Osteoblast (primary cell): ENCODE measurements at regions not wholly inside any gene's neighbourhood (a gene's known extent, or its start where the extent isn't known, plus 50 kb on each side); places are given as distances from the start of the nearest gene placed in this dataset.

Source experiments
- DNase-seq: peaks from one replicate; pipeline ENCODE4 v3.0.0; 2011; ENCODE audit warnings: low spot score, mixed read lengths; ENCODE audit not compliant: insufficient read length; ENCODE audit errors: missing footprints
- H2AFZ ChIP-seq: 2 replicates; pipeline ENCODE4 v1.6.0; 2011; ENCODE audit warnings: mild to moderate bottlenecking, low read length
- H3K27ac ChIP-seq: 2 replicates; pipeline ENCODE4 v1.5.1; 2011; ENCODE audit warnings: mild to moderate bottlenecking, low read depth, low read length, moderate library complexity
- H3K27me3 ChIP-seq: 2 replicates; pipeline ENCODE4 v1.6.0; 2012; ENCODE audit warnings: mild to moderate bottlenecking, control low read depth, inconsistent platforms, low read length, moderate library complexity; ENCODE audit not compliant: insufficient read depth
- H3K36me3 ChIP-seq: 2 replicates; pipeline ENCODE4 v1.5.1; 2011; ENCODE audit warnings: mild to moderate bottlenecking, low read length, control low read depth, moderate library complexity; ENCODE audit not compliant: insufficient read depth
- H3K4me1 ChIP-seq: 2 replicates; pipeline ENCODE4 v1.5.1; 2011; ENCODE audit warnings: mild to moderate bottlenecking, low read length, control low read depth, moderate library complexity; ENCODE audit not compliant: insufficient read depth
- H3K4me2 ChIP-seq: 2 replicates; pipeline ENCODE4 v1.6.0; 2011; ENCODE audit warnings: mild to moderate bottlenecking, low read length; ENCODE audit not compliant: insufficient read depth
- H3K4me3 ChIP-seq: fragments of 200-600 bp; sonication (generic); 3 replicates; pipeline ENCODE4 v1.5.1; 2012; ENCODE audit warnings: mild to moderate bottlenecking, low read length, inconsistent platforms; ENCODE audit not compliant: insufficient read depth
- H3K79me2 ChIP-seq: 2 replicates; pipeline ENCODE4 v1.6.0; 2012; ENCODE audit warnings: mild to moderate bottlenecking, low read length, control low read depth, inconsistent platforms; ENCODE audit not compliant: insufficient read depth
- H3K9me3 ChIP-seq: 2 replicates; pipeline ENCODE4 v1.5.1; 2011; ENCODE audit warnings: low read depth, low read length, control low read depth
- H4K20me1 ChIP-seq: 2 replicates; pipeline ENCODE4 v1.6.0; 2012; ENCODE audit warnings: mild to moderate bottlenecking, low read length, control low read depth; ENCODE audit not compliant: insufficient read depth
- TF ChIP-seq, protein P1 (sequence below): IDR thresholded peaks from 2 replicates; pipeline ENCODE4 v1.5.1; 2011; ENCODE audit warnings: mild to moderate bottlenecking, low read depth, low read length, moderate library complexity; ENCODE audit errors: extremely low read depth

DNA sequence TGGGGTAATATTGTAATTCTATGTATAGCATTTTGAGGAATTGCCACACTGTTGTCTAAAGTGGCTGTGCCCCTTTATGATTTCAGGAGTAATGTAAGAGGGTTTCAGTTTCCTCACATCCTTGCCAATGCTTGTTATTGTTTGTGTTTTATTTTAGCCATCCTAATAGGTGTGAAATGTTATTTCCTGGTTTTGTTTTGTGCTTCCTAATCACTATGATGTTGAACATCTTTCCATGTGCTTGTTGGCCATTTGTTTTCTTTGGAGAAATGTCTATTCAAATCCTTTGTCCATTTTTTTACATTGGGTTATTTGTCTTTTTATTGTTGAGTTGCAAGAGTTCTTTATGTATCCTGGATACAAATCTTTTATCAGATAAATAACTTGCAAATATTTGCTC, 97.3 kb upstream of the MLIP start:
- Histone ChIP-seq H3K27me3 (no peaks in the 10 kb centered on the region), H2AFZ (no peak overlapping the region), H3K4me1 (peaks cover 6% of the 10 kb centered on the region), H3K4me3 (no peak overlapping the region), H3K9me3 (no peaks in the 10 kb centered on the region), H3K79me2 (no peaks in the 10 kb centered on the region), H3K4me2 (no peak overlapping the region), H3K36me3 (no peaks in the 10 kb centered on the region), H3K27ac (no peak overlapping the region), H4K20me1 (no peaks in the 10 kb centered on the region)
- DNase-seq: no peak
- TF ChIP-seq, protein P1, sequence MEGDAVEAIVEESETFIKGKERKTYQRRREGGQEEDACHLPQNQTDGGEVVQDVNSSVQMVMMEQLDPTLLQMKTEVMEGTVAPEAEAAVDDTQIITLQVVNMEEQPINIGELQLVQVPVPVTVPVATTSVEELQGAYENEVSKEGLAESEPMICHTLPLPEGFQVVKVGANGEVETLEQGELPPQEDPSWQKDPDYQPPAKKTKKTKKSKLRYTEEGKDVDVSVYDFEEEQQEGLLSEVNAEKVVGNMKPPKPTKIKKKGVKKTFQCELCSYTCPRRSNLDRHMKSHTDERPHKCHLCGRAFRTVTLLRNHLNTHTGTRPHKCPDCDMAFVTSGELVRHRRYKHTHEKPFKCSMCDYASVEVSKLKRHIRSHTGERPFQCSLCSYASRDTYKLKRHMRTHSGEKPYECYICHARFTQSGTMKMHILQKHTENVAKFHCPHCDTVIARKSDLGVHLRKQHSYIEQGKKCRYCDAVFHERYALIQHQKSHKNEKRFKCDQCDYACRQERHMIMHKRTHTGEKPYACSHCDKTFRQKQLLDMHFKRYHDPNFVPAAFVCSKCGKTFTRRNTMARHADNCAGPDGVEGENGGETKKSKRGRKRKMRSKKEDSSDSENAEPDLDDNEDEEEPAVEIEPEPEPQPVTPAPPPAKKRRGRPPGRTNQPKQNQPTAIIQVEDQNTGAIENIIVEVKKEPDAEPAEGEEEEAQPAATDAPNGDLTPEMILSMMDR: no peak

DNA sequence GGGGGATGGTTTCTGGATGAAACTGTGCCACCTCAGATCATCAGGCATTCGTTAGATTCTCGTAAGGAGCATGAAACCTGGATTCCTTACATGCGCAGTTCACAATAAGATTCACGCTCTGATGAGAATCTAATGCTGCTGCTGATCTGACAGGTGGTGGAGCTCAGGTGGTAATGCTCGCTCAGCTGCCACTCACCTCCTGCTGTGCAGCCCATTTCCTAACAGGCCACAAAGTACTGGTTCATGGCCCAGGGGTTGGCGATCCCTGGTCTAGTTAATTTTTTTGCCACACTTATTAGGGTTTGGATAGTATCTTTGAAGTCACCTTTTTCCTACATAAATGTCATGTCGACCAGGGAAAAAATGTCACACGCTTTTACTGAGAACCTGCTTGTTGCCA, 96.8 kb upstream of the MLIP start:
- no peak for DNase-seq
- Histone ChIP-seq H3K4me2 (no peak overlapping the region), H4K20me1 (no peaks in the 10 kb centered on the region), H3K27ac (no peak overlapping the region), H3K4me1 (peaks cover 6% of the 10 kb centered on the region), H3K36me3 (no peaks in the 10 kb centered on the region), H3K27me3 (no peaks in the 10 kb centered on the region), H3K4me3 (no peak overlapping the region), H2AFZ (no peak overlapping the region), H3K9me3 (no peaks in the 10 kb centered on the region), H3K79me2 (no peaks in the 10 kb centered on the region)
- TF ChIP-seq, protein P1: no peak

DNA sequence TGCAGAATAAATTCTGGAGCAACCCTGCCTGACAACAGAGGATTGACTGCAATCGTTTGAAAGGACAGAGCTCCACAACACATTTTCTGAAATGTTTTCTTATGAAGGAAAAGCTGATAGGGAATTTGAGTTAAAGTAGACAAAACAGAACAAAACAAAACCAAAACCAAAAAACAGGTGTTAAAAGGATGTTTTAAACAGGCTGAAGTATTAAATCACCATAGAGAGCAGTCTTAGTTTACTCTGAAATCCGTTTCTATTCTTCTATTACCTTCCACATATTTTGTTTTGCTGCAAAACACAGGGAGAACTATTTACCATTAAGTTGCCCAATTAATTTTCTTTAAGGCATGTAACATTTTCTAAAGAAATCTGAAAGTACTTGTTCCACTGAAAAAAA, 93.4 kb upstream of the MLIP start:
- Histone ChIP-seq H4K20me1 (no peaks in the 10 kb centered on the region), H3K4me3 (no peak overlapping the region), H2AFZ (no peak overlapping the region), H3K79me2 (no peaks in the 10 kb centered on the region), H3K4me1 (no peaks in the 10 kb centered on the region), H3K9me3 (no peaks in the 10 kb centered on the region), H3K36me3 (no peaks in the 10 kb centered on the region), H3K27me3 (no peaks in the 10 kb centered on the region), H3K4me2 (no peak overlapping the region), H3K27ac (no peak overlapping the region)
- TF ChIP-seq, protein P1: no peak
- DNase-seq: peak; percentile 1

DNA sequence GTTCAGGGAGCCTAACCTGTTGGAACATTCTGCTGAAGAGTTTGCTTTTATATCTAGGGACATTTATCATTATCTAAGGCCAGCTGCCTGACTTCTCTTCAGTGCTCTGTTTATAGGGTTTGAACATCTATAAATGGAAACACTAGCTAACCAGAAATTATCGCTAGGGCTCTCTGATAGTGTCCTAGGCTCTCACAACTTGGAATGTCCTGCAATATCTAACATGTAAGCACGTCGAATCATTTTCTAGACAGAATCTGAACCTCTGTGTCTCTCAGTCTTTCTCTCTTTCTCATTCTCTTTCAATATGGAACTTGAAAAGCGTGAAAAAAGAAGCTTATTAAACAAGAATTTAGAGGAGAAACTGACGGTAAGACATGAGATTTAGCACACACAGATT, 92.5 kb upstream of the MLIP start:
- TF ChIP-seq, protein P1: no peak
- Histone ChIP-seq H3K79me2 (no peaks in the 10 kb centered on the region), H4K20me1 (no peaks in the 10 kb centered on the region), H3K9me3 (no peaks in the 10 kb centered on the region), H3K4me1 (no peaks in the 10 kb centered on the region), H3K27ac (no peak overlapping the region), H2AFZ (no peak overlapping the region), H3K36me3 (no peaks in the 10 kb centered on the region), H3K4me3 (no peak overlapping the region), H3K27me3 (no peaks in the 10 kb centered on the region), H3K4me2 (no peak overlapping the region)
- no peak for DNase-seq
